ENCODE measurements at regions not wholly inside any gene's neighbourhood (a gene's known extent, or its start where the extent isn't known, plus 50 kb on each side); places are given as distances from the start of the nearest gene placed in this dataset.

DNA sequence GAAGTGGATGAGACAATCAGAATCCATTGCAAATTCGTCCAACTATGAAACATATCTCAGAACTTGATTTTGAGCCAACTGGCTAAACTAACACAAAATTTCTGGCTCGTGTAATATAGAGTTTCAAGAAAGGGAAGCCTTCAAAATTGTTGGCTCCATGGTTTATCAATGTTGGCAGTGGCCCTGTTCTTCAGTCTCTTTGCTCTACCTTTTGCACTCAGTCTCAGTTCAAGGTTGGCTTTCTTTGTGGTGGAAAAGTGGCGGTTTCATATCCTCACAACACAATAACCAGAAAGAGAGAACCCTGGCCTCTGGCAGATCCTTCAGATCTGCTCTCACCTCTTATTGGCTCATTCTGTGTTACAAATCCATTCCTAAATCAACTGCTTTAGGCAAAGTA, 473.8 kb upstream of the API5 start:
- H3K27me3 ChIP-seq = no peaks in the 10 kb centered on the region
- H3K36me3 ChIP-seq = no peaks in the 10 kb centered on the region
- 34 to 35% methylated on average over 3 of the region's 3 CpGs for WGBS, 2 donors (ENCODE audit: low coverage in 1 of 2)
- H3K9me3 ChIP-seq = no peaks in the 10 kb centered on the region
- no peak overlapping the region for H3K4me3 ChIP-seq
- TF ChIP-seq EP300 (IDR thresholded peaks at IDR 0.05) = no peak
- TF ChIP-seq POLR2A (IDR thresholded peaks at IDR 0.05) = no peak
- no peak for TF ChIP-seq POLR2AphosphoS5 (IDR thresholded peaks at IDR 0.05)
- TF ChIP-seq, protein P1, sequence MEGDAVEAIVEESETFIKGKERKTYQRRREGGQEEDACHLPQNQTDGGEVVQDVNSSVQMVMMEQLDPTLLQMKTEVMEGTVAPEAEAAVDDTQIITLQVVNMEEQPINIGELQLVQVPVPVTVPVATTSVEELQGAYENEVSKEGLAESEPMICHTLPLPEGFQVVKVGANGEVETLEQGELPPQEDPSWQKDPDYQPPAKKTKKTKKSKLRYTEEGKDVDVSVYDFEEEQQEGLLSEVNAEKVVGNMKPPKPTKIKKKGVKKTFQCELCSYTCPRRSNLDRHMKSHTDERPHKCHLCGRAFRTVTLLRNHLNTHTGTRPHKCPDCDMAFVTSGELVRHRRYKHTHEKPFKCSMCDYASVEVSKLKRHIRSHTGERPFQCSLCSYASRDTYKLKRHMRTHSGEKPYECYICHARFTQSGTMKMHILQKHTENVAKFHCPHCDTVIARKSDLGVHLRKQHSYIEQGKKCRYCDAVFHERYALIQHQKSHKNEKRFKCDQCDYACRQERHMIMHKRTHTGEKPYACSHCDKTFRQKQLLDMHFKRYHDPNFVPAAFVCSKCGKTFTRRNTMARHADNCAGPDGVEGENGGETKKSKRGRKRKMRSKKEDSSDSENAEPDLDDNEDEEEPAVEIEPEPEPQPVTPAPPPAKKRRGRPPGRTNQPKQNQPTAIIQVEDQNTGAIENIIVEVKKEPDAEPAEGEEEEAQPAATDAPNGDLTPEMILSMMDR (IDR thresholded peaks at IDR 0.05) = no peak
- no peak for ATAC-seq
- no peaks in the 10 kb centered on the region for H3K4me1 ChIP-seq
- no peak overlapping the region for H3K27ac ChIP-seq

DNA sequence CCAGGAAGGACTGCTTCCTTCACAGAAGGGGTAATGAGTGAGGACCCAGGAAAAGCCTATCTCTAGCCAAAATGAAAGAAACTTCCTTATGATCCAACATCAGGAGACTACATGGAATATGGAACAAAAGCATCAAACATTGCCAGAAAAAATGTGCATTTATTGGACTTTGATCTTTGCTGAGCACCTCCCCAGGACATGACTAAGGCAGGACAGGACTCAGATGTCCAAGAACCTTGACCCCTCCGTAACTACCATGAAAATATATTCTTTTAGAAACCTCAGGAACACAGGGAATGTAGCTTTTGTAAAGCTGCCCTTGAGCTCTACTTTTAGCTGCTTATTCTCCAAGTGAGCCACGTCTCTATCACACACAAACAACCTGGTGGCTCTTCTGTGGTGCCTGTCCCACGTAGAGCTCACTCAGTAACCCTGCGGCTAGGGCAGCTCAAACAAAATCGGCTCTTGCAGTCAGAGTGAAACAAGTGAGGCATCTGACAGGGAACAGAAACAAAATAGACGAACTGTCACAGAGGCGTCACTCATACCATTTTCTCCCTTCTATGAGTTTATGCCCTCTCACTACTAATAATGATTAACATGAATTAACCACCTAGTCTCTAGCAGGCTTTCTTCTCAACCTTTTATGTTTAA, 471.5 kb upstream of the API5 start:
- 60 to 71% methylated on average over 5 to 6 of the region's 7 CpGs for WGBS, 2 donors (ENCODE audit: low coverage in 1 of 2)
- no peak for ATAC-seq
- no peak for TF ChIP-seq POLR2AphosphoS5 (IDR thresholded peaks at IDR 0.05)
- TF ChIP-seq, protein P1 (IDR thresholded peaks at IDR 0.05) = no peak
- Histone ChIP-seq H3K9me3 (no peaks in the 10 kb centered on the region), H3K27ac (no peak overlapping the region), H3K36me3 (no peaks in the 10 kb centered on the region), H3K4me1 (no peaks in the 10 kb centered on the region), H3K27me3 (no peaks in the 10 kb centered on the region), H3K4me3 (no peak overlapping the region)

DNA sequence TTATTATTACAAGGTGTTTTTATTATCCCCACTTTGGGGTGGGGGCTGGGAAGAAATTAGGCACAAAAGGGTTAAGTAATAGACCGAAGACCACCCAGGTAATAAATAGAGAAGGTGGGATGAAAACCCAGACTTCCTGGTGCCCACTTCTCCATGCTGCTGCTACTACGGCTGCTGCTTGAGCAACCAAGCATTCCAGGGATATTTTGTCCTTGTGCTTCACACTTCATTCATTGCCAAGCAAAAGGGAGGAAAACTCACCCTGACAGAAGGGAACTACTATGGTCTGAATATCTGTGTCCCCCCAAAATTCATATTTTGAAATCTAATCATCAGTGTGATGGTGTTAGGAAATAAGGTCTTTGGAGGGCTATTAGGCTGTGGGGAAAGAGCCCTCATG, 470.9 kb upstream of the API5 start:
- TF ChIP-seq POLR2A (IDR thresholded peaks at IDR 0.05) (no peak), EP300 (IDR thresholded peaks at IDR 0.05) (no peak), POLR2AphosphoS5 (IDR thresholded peaks at IDR 0.05) (no peak)
- TF ChIP-seq, protein P1 (IDR thresholded peaks at IDR 0.05) = no peak
- WGBS, 2 donors (ENCODE audit: low coverage in 1 of 2) = 86% methylated on average over 2 of the region's 2 CpGs; no CpG with 5 or more reads in 1 of the 2 donors
- Histone ChIP-seq H3K4me1 (no peaks in the 10 kb centered on the region), H3K4me3 (no peak overlapping the region), H3K27ac (no peak overlapping the region), H3K36me3 (no peaks in the 10 kb centered on the region), H3K9me3 (no peaks in the 10 kb centered on the region), H3K27me3 (no peaks in the 10 kb centered on the region)
- ATAC-seq = no peak

- no peak for TF ChIP-seq EP300 (IDR thresholded peaks at IDR 0.05)
- TF ChIP-seq POLR2A (IDR thresholded peaks at IDR 0.05) = no peak
- TF ChIP-seq, protein P1 (IDR thresholded peaks at IDR 0.05) = no peak
- no peak for TF ChIP-seq POLR2AphosphoS5 (IDR thresholded peaks at IDR 0.05)
- WGBS, 2 donors (ENCODE audit: low coverage in 1 of 2) = 16 to 20% methylated on average over 4 of the region's 5 CpGs
- no peak overlapping the region for H3K4me3 ChIP-seq
- no peaks in the 10 kb centered on the region for H3K36me3 ChIP-seq
- no peak for ATAC-seq
- H3K27me3 ChIP-seq = no peaks in the 10 kb centered on the region
- no peaks in the 10 kb centered on the region for H3K9me3 ChIP-seq
- no peaks in the 10 kb centered on the region for H3K4me1 ChIP-seq
- no peak overlapping the region for H3K27ac ChIP-seq
Measured at GRCh38 chr11:42841556-42841955, 470.2 kb upstream of the API5 start.

- no peak overlapping the region for H3K27ac ChIP-seq
- H3K9me3 ChIP-seq = no peaks in the 10 kb centered on the region
- no peak for ATAC-seq
- no peak for TF ChIP-seq POLR2A (IDR thresholded peaks at IDR 0.05)
- TF ChIP-seq POLR2AphosphoS5 (IDR thresholded peaks at IDR 0.05) = no peak
- TF ChIP-seq, protein P1 (IDR thresholded peaks at IDR 0.05) = no peak
- no peak for TF ChIP-seq EP300 (IDR thresholded peaks at IDR 0.05)
- H3K4me3 ChIP-seq = no peak overlapping the region
- no peaks in the 10 kb centered on the region for H3K36me3 ChIP-seq
- no peaks in the 10 kb centered on the region for H3K4me1 ChIP-seq
- 30 to 36% methylated on average over 2 of the region's 2 CpGs for WGBS, 2 donors (ENCODE audit: low coverage in 1 of 2)
- H3K27me3 ChIP-seq = no peaks in the 10 kb centered on the region
Measured at GRCh38 chr11:42849362-42849761, 462.4 kb upstream of the API5 start.

Measured in gastroesophageal sphincter (tissue), 4 donors.